Panc1 (cell line): ENCODE measurements at regions not wholly inside any gene's neighbourhood (a gene's known extent, or its start where the extent isn't known, plus 50 kb on each side); places are given as distances from the start of the nearest gene placed in this dataset.

Source experiments
- ATAC-seq: fragments of 200-7000 bp; cut with Tn5 transposase; 2 replicates; pipeline ENCODE4 v1.9.1; 2020; ENCODE audit warnings: mild to moderate bottlenecking, moderate library complexity
- BruUV-seq: library from RNA; stranded (reverse); fragments of 400-500 nt; replicated peaks from 2 replicates; lab custom pipeline; 2021; lab: Mats Ljungman, UMichigan
- CTCF ChIA-PET: fragments of 300-600 bp; sonication (Branson Sonifier 250); formaldehyde crosslinking; loops from one replicate; lab custom pipeline; 2022; ENCODE audit warnings: antibody characterized with exemption; lab: Charles Lee
- POLR2A ChIA-PET: fragments of 300-600 bp; sonication (Branson Sonifier 250); formaldehyde crosslinking; loops from one replicate; lab custom pipeline; 2022; ENCODE audit warnings: antibody characterized with exemption; lab: Charles Lee
- DNase-seq: peaks from one replicate; pipeline ENCODE4 v3.0.0-alpha.2; 2010; ENCODE audit warnings: low read depth, low spot score
- H3K27ac ChIP-seq: 2 replicates; pipeline ENCODE4 v1.5.1; 2011; ENCODE audit warnings: mild to moderate bottlenecking, low read length, inconsistent platforms
- H3K27me3 ChIP-seq: fragments of 200-500 bp; sonication (Bioruptor generic); 2 replicates; pipeline ENCODE4 v1.6.0; 2014; ENCODE audit warnings: low read length, inconsistent platforms; ENCODE audit not compliant: control insufficient read depth, insufficient read depth
- H3K36me3 ChIP-seq: fragments of 200-500 bp; sonication (Bioruptor generic); 2 replicates; pipeline ENCODE4 v1.5.1; 2014; ENCODE audit warnings: inconsistent platforms, mild to moderate bottlenecking, low read length, moderate library complexity; ENCODE audit not compliant: control insufficient read depth, insufficient read depth
- H3K4me1 ChIP-seq: 2 replicates; pipeline ENCODE4 v1.5.1; 2011; ENCODE audit warnings: inconsistent platforms, mild to moderate bottlenecking, low read length, moderate library complexity; ENCODE audit not compliant: control insufficient read depth, insufficient read depth
- H3K4me3 ChIP-seq, 2 experiments: 2 replicates each; pipeline ENCODE4 v1.5.1; 2011 to 2012; ENCODE audit warnings: low read depth in 2 of 2, low read length in 2 of 2, mild to moderate bottlenecking in 2 of 2, inconsistent platforms in 1 of 2, moderate library complexity in 1 of 2
- H3K9me3 ChIP-seq: fragments of 200-500 bp; sonication (Bioruptor generic); 2 replicates; pipeline ENCODE4 v1.5.1; 2014; ENCODE audit warnings: low read depth, mild to moderate bottlenecking, inconsistent platforms, low read length, moderate library complexity; ENCODE audit not compliant: control insufficient read depth, insufficient read depth
- CTCF ChIP-seq: fragments of 450-650 bp; IDR thresholded peaks from 2 replicates; pipeline ENCODE4 v1.5.1; 2017; ENCODE audit warnings: mild to moderate bottlenecking
- POLR2AphosphoS5 ChIP-seq: IDR thresholded peaks from 2 replicates; pipeline ENCODE4 v1.6.1; 2012; ENCODE audit warnings: mild to moderate bottlenecking, low read depth, low read length, moderate library complexity
- SIN3A ChIP-seq: IDR thresholded peaks from 2 replicates; pipeline ENCODE4 v1.6.1; 2012; ENCODE audit warnings: low read depth, mild to moderate bottlenecking, low read length, moderate library complexity, borderline replicate concordance; ENCODE audit not compliant: insufficient read depth
- TCF7L2 ChIP-seq: IDR thresholded peaks from 2 replicates; pipeline ENCODE4 v1.6.1; 2011; ENCODE audit warnings: mild to moderate bottlenecking, low read depth, low read length, inconsistent platforms
- in situ Hi-C: cut with HindIII; loops from 2 replicates; pipeline ENCODE4 v1.10.0; 2016; ENCODE audit warnings: low sequenced_read_pairs, low pct_unique_long_range_greater_than_20kb
- intact Hi-C: fragments of 100-400 bp; cut with micrococcal nuclease; formaldehyde crosslinking; loops from one replicate; pipeline ENCODE4 v1.10.0; 2022; ENCODE audit not compliant: unreplicated experiment
- TF ChIP-seq, protein P1 (sequence below), 2 experiments: IDR thresholded peaks; 2 replicates each; pipeline ENCODE4 v1.6.1; 2011 to 2012; ENCODE audit warnings: low read depth in 2 of 2, control low read depth in 1 of 2, low read length in 1 of 2, mild to moderate bottlenecking in 1 of 2, moderate library complexity in 1 of 2; ENCODE audit not compliant: insufficient read depth in 1 of 2

- Histone ChIP-seq H3K27ac (no peak overlapping the region), H3K9me3 (no peaks in the 10 kb centered on the region), H3K4me1 (no peaks in the 10 kb centered on the region), H3K27me3 (0 out of 2 replicates have a peak, but pooled peaks cover 2% of the 10 kb centered on the region), H3K4me3 (no peak overlapping the region), H3K36me3 (no peaks in the 10 kb centered on the region)
- ChIA-PET POLR2A (no interaction called here), CTCF (no interaction called here)
- ATAC-seq (no peak), DNase-seq (no peak)
- TF ChIP-seq POLR2AphosphoS5 (no peak), CTCF (no peak), TCF7L2 (no peak), SIN3A (no peak)
- TF ChIP-seq, protein P1, sequence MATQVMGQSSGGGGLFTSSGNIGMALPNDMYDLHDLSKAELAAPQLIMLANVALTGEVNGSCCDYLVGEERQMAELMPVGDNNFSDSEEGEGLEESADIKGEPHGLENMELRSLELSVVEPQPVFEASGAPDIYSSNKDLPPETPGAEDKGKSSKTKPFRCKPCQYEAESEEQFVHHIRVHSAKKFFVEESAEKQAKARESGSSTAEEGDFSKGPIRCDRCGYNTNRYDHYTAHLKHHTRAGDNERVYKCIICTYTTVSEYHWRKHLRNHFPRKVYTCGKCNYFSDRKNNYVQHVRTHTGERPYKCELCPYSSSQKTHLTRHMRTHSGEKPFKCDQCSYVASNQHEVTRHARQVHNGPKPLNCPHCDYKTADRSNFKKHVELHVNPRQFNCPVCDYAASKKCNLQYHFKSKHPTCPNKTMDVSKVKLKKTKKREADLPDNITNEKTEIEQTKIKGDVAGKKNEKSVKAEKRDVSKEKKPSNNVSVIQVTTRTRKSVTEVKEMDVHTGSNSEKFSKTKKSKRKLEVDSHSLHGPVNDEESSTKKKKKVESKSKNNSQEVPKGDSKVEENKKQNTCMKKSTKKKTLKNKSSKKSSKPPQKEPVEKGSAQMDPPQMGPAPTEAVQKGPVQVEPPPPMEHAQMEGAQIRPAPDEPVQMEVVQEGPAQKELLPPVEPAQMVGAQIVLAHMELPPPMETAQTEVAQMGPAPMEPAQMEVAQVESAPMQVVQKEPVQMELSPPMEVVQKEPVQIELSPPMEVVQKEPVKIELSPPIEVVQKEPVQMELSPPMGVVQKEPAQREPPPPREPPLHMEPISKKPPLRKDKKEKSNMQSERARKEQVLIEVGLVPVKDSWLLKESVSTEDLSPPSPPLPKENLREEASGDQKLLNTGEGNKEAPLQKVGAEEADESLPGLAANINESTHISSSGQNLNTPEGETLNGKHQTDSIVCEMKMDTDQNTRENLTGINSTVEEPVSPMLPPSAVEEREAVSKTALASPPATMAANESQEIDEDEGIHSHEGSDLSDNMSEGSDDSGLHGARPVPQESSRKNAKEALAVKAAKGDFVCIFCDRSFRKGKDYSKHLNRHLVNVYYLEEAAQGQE (IDR thresholded peaks at IDR 0.05; ENCODE audit: insufficient read depth in 1 of 2, low read depth in 2 of 2, low read length in 1 of 2), result no peak
- intact Hi-C loops (loop anchor here (10.0 kb wide), 1 partner anchor 88 kb away; no protein-coding TSS in a partner anchor), in situ Hi-C loops (no loop called here)
- BruUV-seq, result no TSS peak
Measured at GRCh38 chr20:23257106-23257761, 93.4 kb upstream of the NXT1 start.

DNA sequence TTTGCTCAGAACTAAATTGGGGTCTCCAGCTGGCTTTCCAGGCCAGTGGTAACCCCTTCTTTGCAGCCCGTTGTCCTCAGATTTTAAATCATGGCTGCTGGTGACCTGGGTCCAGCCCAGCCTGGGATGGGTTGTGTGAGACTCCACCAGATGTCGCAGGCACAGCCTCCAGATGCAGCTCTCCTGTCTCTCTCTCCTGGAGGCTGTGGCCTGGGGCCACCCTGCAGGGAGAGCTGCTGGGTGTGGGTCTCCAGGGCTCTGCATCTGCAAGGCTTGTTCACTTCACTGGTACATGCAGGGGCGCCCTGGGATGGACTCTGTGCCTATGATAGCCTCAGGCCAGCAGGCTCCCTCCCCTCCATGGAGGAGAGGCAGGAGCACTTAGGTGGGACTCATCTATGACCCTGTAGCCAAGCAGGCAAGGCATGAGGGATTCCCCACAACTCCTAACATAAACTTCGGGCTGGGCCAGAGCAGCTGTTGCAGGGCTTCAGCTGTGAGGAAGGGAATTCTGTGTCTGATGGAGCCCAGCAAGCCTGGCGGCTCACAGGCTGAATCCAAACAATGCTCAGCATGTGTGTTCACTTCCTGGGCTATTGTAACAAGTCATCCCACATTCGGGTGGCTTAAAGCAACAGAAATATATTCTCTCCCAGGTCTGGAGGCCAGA lies 94.7 kb upstream of the NXT1 start:
- H3K9me3 ChIP-seq, result no peaks in the 10 kb centered on the region
- DNase-seq (no peak), ATAC-seq (no peak)
- H3K4me1 ChIP-seq, result no peaks in the 10 kb centered on the region
- no peak overlapping the region for H3K4me3 ChIP-seq
- TF ChIP-seq SIN3A, result no peak
- TF ChIP-seq, protein P1 (IDR thresholded peaks at IDR 0.05; ENCODE audit: insufficient read depth in 1 of 2, low read depth in 2 of 2, low read length in 1 of 2), result no peak
- TF ChIP-seq TCF7L2, result no peak
- no peak for TF ChIP-seq CTCF
- no peak for TF ChIP-seq POLR2AphosphoS5
- no peaks in the 10 kb centered on the region for H3K36me3 ChIP-seq
- ChIA-PET POLR2A (interaction anchor here (0.6 kb wide), 1 partner anchor 29 kb away, joined by 3 read pairs; no protein-coding TSS in a partner anchor), CTCF (no interaction called here)
- intact Hi-C loops, result loop anchor here (10.0 kb wide), 1 partner anchor 89 kb away; no protein-coding TSS in a partner anchor
- H3K27me3 ChIP-seq, result 0 out of 2 replicates have a peak, but pooled peaks cover 2% of the 10 kb centered on the region
- no peak overlapping the region for H3K27ac ChIP-seq
- BruUV-seq, result no TSS peak
- in situ Hi-C loops, result no loop called here
